Activated T-helper 1 cell treated with anti-CD3 and anti-CD28 coated beads, Interleukin-12 subunit alpha, Interleukin-12 subunit beta, Interleukin-2, Interleukin-4 antibody, amounts not matched to agents 30 ng/mL and 10 ng/mL and 1 ng/mL, durations not matched to agents 14 hours and 24 hours and 36 hours (primary cell): ENCODE measurements at regions not wholly inside any gene's neighbourhood (a gene's known extent, or its start where the extent isn't known, plus 50 kb on each side); places are given as distances from the start of the nearest gene placed in this dataset.

Source experiments
- DNase-seq: peaks from one replicate; pipeline ENCODE4 v3.0.0; 2021; ENCODE audit warnings: low spot score
- H3K27ac Mint-ChIP-seq: one replicate; pipeline ENCODE4 v1.8.0; 2021; ENCODE audit warnings: mild to moderate bottlenecking, mixed read lengths
- H3K27me3 Mint-ChIP-seq: one replicate; pipeline ENCODE4 v1.8.0; 2022; ENCODE audit warnings: mild to moderate bottlenecking, moderate library complexity, mixed read lengths; ENCODE audit not compliant: insufficient read depth
- H3K36me3 Mint-ChIP-seq: one replicate; pipeline ENCODE4 v1.8.0; 2021; ENCODE audit warnings: low read depth, mixed read lengths
- H3K4me1 Mint-ChIP-seq: one replicate; pipeline ENCODE4 v1.8.0; 2021; ENCODE audit warnings: low read depth, mixed read lengths
- H3K4me3 Mint-ChIP-seq: one replicate; pipeline ENCODE4 v1.8.0; 2021; ENCODE audit warnings: mild to moderate bottlenecking, moderate library complexity, mixed read lengths
- H3K9me3 Mint-ChIP-seq: one replicate; pipeline ENCODE4 v1.8.0; 2021; ENCODE audit warnings: mixed read lengths
- intact Hi-C: fragments of 100-400 bp; cut with micrococcal nuclease; formaldehyde crosslinking; loops from one replicate; pipeline ENCODE4 v1.15.1; 2024

- peaks cover 14% of the 10 kb centered on the region for H3K36me3 Mint-ChIP-seq
- H3K9me3 Mint-ChIP-seq, result no peaks in the 10 kb centered on the region
These were observed 240.5 kb downstream of the LTN1 start for GRCh38 chr21:28752131-28752530.

GRCh38 chr21:28751176-28751575 lies 241.5 kb downstream of the LTN1 start:
- H3K36me3 Mint-ChIP-seq, result peaks cover 13% of the 10 kb centered on the region
- DNase-seq, result no peak
- H3K27ac Mint-ChIP-seq, result no peak overlapping the region
- intact Hi-C loops, result no loop called here
- H3K9me3 Mint-ChIP-seq, result no peaks in the 10 kb centered on the region
- H3K27me3 Mint-ChIP-seq, result no peaks in the 10 kb centered on the region
- H3K4me1 Mint-ChIP-seq, result no peaks in the 10 kb centered on the region
- no peak overlapping the region for H3K4me3 Mint-ChIP-seq

More at GRCh38 chr21:28752131-28752530, 240.5 kb downstream of the LTN1 start:
- Mint-ChIP-seq H3K4me1 (no peaks in the 10 kb centered on the region), H3K27me3 (no peaks in the 10 kb centered on the region), H3K27ac (no peak overlapping the region), H3K4me3 (no peak overlapping the region)
- no peak for DNase-seq
- intact Hi-C loops, result no loop called here

- DNase-seq, result no peak
- Mint-ChIP-seq H3K4me3 (no peak overlapping the region), H3K27me3 (no peaks in the 10 kb centered on the region), H3K9me3 (no peaks in the 10 kb centered on the region), H3K27ac (no peak overlapping the region), H3K4me1 (no peaks in the 10 kb centered on the region), H3K36me3 (peaks cover 12% of the 10 kb centered on the region)
- intact Hi-C loops, result no loop called here
These were observed 242.1 kb downstream of the LTN1 start for GRCh38 chr21:28750565-28750964.

GRCh38 chr21:28749536-28749935 lies 243.1 kb downstream of the LTN1 start:
- no peak overlapping the region for H3K27ac Mint-ChIP-seq
- no peaks in the 10 kb centered on the region for H3K27me3 Mint-ChIP-seq
- intact Hi-C loops, result loop anchor here (5.0 to 10.0 kb wide), 3 partner anchors 395 to 1977 kb away; no protein-coding TSS in a partner anchor
- H3K4me1 Mint-ChIP-seq, result no peaks in the 10 kb centered on the region
- DNase-seq, result no peak
- H3K36me3 Mint-ChIP-seq, result peaks cover 7% of the 10 kb centered on the region
- H3K4me3 Mint-ChIP-seq, result no peak overlapping the region
- H3K9me3 Mint-ChIP-seq, result no peaks in the 10 kb centered on the region

DNA sequence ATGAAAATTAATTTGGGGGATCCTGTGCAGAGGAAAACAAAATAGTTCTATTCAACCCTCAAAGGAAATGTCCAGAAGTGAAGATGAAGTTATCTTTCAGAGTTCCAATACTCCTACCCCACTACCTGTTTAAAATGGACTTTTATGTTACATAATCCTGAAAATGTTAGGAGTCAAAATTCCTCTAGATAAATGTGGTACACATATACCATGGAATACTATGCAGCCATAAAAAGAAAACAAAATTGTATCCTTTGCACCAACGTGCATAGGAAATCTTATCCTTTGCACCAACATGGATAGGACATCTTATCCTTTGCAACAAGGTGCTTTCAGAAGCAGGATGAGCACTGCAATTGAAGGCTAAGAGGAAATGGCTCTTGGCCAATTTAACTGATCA lies 245.2 kb downstream of the LTN1 start:
- intact Hi-C loops, result loop anchor here (5.0 to 10.0 kb wide), 3 partner anchors 393 to 1975 kb away; no protein-coding TSS in a partner anchor
- H3K27ac Mint-ChIP-seq, result no peak overlapping the region
- H3K4me1 Mint-ChIP-seq, result no peaks in the 10 kb centered on the region
- H3K4me3 Mint-ChIP-seq, result no peak overlapping the region
- H3K27me3 Mint-ChIP-seq, result no peaks in the 10 kb centered on the region
- peaks cover 8% of the 10 kb centered on the region for H3K36me3 Mint-ChIP-seq
- no peak for DNase-seq
- H3K9me3 Mint-ChIP-seq, result no peaks in the 10 kb centered on the region

DNA sequence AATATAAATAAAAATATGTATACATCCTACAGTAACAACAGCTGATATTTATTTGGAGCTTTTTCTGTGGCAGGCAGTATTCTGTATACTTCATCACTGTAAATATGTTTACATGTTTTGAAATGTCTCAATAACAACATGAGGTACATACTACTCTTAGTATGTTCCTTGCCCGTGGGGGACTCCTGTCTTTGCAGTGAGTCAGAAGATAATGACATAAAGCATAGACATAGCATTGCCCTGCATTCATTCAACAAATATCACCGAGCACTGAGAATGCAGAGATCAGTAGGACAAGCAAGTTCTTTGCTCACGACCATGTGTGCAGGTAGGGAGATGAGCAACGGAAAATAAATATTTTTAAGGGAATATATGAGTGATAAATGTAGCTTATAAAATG lies 246.5 kb downstream of the LTN1 start:
- Mint-ChIP-seq H3K36me3 (peaks cover 5% of the 10 kb centered on the region), H3K4me1 (no peaks in the 10 kb centered on the region), H3K27ac (no peak overlapping the region), H3K27me3 (no peaks in the 10 kb centered on the region), H3K4me3 (no peak overlapping the region), H3K9me3 (no peaks in the 10 kb centered on the region)
- DNase-seq, result no peak
- intact Hi-C loops, result loop anchor here (5.0 to 10.0 kb wide), 3 partner anchors 391 to 1974 kb away; no protein-coding TSS in a partner anchor

GRCh38 chr21:28745131-28746016 lies 247.3 kb downstream of the LTN1 start:
- Mint-ChIP-seq H3K4me1 (no peaks in the 10 kb centered on the region), H3K9me3 (no peaks in the 10 kb centered on the region), H3K27me3 (no peaks in the 10 kb centered on the region), H3K27ac (no peak overlapping the region), H3K36me3 (peaks cover 5% of the 10 kb centered on the region), H3K4me3 (no peak overlapping the region)
- peak; percentile 46 for DNase-seq
- intact Hi-C loops, result loop anchor here (1.0 to 10.0 kb wide), 8 partner anchors 140 to 1973 kb away; a partner anchor contains a TSS

DNA sequence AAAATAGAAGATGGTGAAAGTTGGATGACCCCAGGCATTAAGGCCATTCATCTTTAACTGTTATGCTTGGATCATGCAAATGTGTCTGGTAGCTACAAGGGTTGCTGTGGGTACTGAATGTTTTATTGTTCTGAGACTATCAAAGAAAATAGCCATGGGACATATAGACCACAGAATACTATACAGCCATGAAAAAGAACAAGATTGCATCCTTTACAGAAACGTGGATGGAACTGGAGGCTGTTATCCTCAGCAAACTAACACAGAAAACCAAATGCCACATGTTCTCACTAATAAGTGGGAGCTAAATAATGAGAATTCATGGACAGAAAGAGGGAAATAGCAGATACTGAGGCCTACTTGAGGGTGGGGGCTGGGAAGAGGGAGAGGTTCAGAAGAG lies 249.0 kb downstream of the LTN1 start:
- H3K36me3 Mint-ChIP-seq, result peaks cover 5% of the 10 kb centered on the region
- DNase-seq, result no peak
- H3K27ac Mint-ChIP-seq, result no peak overlapping the region
- H3K9me3 Mint-ChIP-seq, result no peaks in the 10 kb centered on the region
- H3K4me3 Mint-ChIP-seq, result no peak overlapping the region
- intact Hi-C loops, result loop anchor here (10.0 kb wide), 2 partner anchors 389 to 679 kb away; no protein-coding TSS in a partner anchor
- H3K4me1 Mint-ChIP-seq, result peaks cover 9% of the 10 kb centered on the region
- no peaks in the 10 kb centered on the region for H3K27me3 Mint-ChIP-seq

GRCh38 chr21:28742527-28742926 lies 250.2 kb downstream of the LTN1 start:
- H3K4me3 Mint-ChIP-seq, result no peak overlapping the region

DNA sequence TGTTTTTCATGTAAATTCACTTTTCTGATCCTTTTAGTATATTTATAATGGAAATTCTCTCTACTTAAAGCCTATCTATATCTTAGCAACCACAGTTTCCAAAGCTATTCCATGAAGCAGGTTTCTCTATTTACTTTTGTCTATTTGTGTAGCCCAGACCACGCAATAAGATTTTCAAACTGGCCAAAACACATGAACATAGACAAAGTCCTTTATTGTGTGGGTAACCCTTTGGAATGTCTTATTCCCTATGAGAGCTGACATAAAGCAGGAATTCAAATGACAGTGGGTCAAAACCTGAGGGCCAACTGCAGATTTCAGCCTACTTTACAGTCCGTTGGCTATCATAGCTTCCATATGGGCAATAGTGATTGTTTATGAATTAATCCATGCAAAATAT lies 252.6 kb downstream of the LTN1 start:
- intact Hi-C loops, result loop anchor here (10.0 kb wide), 2 partner anchors 385 to 675 kb away; no protein-coding TSS in a partner anchor
- Mint-ChIP-seq H3K27ac (no peak overlapping the region), H3K4me3 (no peak overlapping the region), H3K4me1 (peaks cover 9% of the 10 kb centered on the region), H3K27me3 (no peaks in the 10 kb centered on the region), H3K36me3 (peaks cover 5% of the 10 kb centered on the region), H3K9me3 (no peaks in the 10 kb centered on the region)
- no peak for DNase-seq

More at GRCh38 chr21:28742527-28742926, 250.2 kb downstream of the LTN1 start:
- Mint-ChIP-seq H3K27me3 (no peaks in the 10 kb centered on the region), H3K4me1 (peaks cover 9% of the 10 kb centered on the region), H3K9me3 (no peaks in the 10 kb centered on the region), H3K36me3 (peaks cover 5% of the 10 kb centered on the region), H3K27ac (no peak overlapping the region)
- intact Hi-C loops, result loop anchor here (10.0 kb wide), 2 partner anchors 388 to 678 kb away; no protein-coding TSS in a partner anchor
- no peak for DNase-seq

DNA sequence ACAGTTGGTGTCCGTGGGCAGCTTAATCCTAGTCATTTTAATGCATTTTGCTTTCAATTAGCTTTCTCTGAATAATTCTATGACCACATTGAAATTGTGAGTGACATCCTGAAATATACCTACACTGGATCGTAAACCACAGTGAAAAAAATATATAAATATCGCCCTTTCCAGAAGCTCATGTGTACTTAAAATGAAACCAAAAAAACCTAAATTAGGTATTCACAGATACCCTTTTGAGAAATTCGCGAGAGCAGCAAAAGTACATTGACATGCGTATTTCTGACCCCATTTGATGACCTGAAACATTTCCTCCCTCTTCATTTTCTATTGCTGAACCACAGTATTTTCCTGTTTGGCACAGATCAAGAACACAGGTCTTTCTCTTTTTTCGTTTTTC lies 253.8 kb downstream of the LTN1 start:
- H3K4me3 Mint-ChIP-seq, result no peak overlapping the region
- no peaks in the 10 kb centered on the region for H3K27me3 Mint-ChIP-seq
- H3K27ac Mint-ChIP-seq, result no peak overlapping the region
- DNase-seq, result no peak
- H3K4me1 Mint-ChIP-seq, result peaks cover 9% of the 10 kb centered on the region
- intact Hi-C loops, result loop anchor here (2.0 to 5.0 kb wide), 2 partner anchors 24 to 102 kb away; no protein-coding TSS in a partner anchor
- H3K36me3 Mint-ChIP-seq, result peaks cover 5% of the 10 kb centered on the region
- no peaks in the 10 kb centered on the region for H3K9me3 Mint-ChIP-seq

DNA sequence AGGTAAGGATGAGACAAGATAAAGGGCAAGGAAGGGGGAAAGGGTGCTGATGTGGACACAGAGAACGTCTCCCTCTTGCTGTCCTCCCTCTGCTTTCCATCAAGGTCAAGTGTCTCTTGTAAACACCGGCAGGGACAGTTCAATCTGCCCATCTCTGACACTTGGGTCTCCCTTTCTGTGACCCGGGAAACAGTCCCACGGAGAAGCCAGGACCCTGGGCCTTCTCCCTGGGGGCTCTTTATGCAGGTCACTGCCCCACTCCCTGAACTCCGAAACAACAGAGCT lies 254.3 kb downstream of the LTN1 start:
- H3K9me3 Mint-ChIP-seq, result no peaks in the 10 kb centered on the region
- intact Hi-C loops, result loop anchor here (2.0 to 5.0 kb wide), 2 partner anchors 24 to 101 kb away; no protein-coding TSS in a partner anchor
- DNase-seq, result no peak
- peaks cover 5% of the 10 kb centered on the region for H3K36me3 Mint-ChIP-seq
- no peak overlapping the region for H3K4me3 Mint-ChIP-seq
- H3K4me1 Mint-ChIP-seq, result peaks cover 9% of the 10 kb centered on the region
- no peak overlapping the region for H3K27ac Mint-ChIP-seq
- no peaks in the 10 kb centered on the region for H3K27me3 Mint-ChIP-seq

DNA sequence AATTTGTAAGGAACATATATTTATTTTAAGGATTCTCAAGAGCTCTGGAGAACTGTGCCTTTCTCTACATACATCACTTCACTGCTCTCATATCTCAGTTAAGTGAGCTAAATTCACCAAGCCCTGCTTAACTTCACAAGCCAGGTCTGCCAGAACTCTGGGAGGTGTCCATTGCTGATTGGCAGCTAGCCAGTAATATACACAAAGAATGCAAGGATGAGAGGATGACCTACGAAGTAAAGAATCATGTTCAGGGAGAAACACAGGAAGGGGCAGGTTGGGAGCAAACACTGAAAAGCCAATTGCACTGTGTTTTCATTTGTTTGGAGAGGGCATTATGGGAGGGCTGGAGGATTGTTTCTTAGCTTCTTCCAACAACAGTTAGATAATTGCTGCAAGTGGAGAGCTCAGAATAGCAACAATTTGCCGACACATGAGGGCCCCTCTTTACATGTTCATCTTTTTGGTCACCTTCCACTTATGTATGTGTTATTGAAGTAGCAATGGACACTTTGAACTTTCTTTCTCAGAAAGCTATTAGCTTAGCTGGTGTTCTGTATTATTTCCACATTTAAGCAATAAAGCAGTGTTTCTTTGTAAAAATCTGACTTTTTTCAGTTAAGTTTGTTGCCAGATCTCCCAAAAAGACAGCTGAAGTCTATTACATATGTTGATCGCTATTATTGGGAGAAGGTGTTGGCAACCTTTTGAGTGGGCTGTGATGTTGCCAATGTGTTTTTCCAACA lies 254.8 kb downstream of the LTN1 start:
- Mint-ChIP-seq H3K4me1 (peaks cover 9% of the 10 kb centered on the region), H3K36me3 (peaks cover 3% of the 10 kb centered on the region), H3K4me3 (no peak overlapping the region), H3K27me3 (no peaks in the 10 kb centered on the region), H3K9me3 (no peaks in the 10 kb centered on the region), H3K27ac (no peak overlapping the region)
- intact Hi-C loops, result loop anchor here (2.0 to 5.0 kb wide), 2 partner anchors 23 to 101 kb away; no protein-coding TSS in a partner anchor
- DNase-seq, result no peak
